Hindlimb muscle (tissue), 1 donor: ENCODE measurements at regions not wholly inside any gene's neighbourhood (a gene's known extent, or its start where the extent isn't known, plus 50 kb on each side); places are given as distances from the start of the nearest gene placed in this dataset.

Source experiments
- DNase-seq: peaks from one replicate; pipeline ENCODE4 v3.0.0-alpha.2; 2013

GRCh38 chr4:180966312-180966711, 1276.9 kb upstream of the TENM3 start:
- no peak for DNase-seq

GRCh38 chr4:180967936-180968335, 1275.3 kb upstream of the TENM3 start:
- DNase-seq = no peak

- no peak for DNase-seq
Observed at GRCh38 chr4:180973894-180974293, 1269.3 kb upstream of the TENM3 start.

GRCh38 chr4:180990931-180991330, 1252.3 kb upstream of the TENM3 start:
- DNase-seq = no peak

GRCh38 chr4:180993244-180993836, 1249.9 kb upstream of the TENM3 start:
- DNase-seq = no peak

GRCh38 chr4:180994722-180995121, 1248.5 kb upstream of the TENM3 start:
- DNase-seq = no peak

- DNase-seq = no peak
Observed at GRCh38 chr4:180999217-180999616, 1244.0 kb upstream of the TENM3 start.

DNA sequence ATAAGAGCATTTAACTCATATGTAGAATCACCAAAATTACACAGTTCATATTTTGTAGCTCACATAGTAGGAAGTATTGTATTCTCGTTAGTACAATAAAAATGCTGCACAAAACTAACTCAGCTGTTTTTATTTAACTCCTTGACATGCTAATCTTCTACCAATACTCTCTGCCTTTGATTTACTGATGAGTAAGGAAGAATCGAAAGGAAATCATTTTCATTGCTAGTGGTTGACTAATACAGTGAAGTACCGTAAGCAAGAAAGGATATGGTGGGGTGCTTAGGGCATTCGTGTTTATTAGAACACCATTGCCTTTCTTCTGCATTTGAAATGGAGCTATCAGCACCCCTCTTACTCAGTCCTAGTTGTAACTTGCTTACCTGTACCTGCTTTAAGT, 1239.1 kb upstream of the TENM3 start:
- DNase-seq = no peak

DNA sequence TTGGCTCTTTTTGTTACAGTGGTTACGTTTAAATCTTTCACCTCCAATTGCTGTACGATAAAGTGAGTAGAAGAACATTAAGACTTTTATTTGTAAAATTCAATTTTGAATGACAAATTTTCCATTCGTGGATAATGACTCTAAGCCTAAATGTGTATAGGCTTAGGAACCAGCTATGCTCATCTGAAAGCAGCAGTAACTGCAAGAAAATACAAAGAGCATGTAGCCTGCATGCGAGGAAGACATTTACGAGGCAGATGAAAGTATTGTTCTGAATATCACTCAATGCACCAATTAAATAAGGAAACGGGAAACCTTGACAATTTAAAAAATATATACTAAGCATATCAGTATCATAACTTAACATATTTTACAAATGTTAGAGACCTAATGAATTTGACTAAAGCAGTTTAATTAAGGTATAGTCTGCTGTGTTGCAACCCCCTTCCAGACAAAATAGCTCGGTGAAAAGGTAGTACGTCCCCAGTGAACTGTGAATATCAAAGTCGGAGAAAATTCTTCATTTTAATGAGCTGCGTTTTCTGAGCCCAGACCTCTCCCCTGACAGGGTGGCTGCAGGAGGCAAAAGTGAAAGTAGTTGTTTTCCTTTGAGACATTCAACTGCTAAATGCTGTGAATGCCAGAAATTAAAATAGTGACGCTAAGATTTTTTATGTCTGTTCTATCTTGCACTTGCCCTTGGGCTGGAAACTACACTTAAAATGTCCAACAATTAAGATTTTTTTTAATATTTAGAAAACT, 1236.5 kb upstream of the TENM3 start:
- no peak for DNase-seq

GRCh38 chr4:181007751-181008150, 1235.5 kb upstream of the TENM3 start:
- DNase-seq = no peak

DNA sequence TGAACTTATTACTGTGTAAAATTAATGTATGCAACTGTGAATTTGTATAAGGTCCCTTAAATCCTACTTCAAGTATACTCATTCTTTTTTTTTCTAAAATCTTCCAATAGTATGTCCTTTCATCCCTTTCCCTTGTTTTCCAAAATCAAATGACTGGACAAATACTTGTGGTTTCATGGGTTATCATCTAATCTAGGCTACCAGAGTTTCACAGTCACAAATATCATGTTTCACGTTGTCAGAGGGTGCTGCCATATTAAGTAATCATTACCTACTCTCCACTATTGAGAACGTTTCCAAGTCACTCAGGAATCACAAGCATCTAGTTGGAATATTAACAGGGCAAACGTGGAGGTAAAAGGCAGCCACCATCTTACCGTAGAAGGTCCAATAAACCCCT, 1235.0 kb upstream of the TENM3 start:
- DNase-seq = no peak

GRCh38 chr4:181013162-181013561, 1230.0 kb upstream of the TENM3 start:
- DNase-seq = no peak

GRCh38 chr4:181017038-181017437, 1226.2 kb upstream of the TENM3 start:
- DNase-seq = no peak

GRCh38 chr4:181018472-181018871, 1224.7 kb upstream of the TENM3 start:
- DNase-seq = no peak

DNA sequence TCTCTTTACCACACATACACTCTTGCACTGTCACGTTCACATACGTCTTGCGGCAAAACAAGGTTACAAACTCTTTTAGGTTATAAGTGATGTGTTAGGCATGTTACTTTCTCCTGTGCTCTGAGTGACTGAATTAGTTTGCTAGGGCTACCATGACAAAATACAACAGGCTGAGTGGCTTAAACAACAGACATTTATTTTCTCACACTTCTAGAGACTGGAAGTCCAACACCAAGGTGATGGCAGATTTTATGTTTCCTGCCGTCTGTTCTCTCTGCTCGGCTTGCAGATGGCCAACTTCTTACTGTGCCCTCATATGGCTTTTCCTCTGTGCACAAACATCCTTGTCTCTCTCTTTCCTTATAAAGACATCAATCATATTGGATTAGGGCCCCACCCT, 1224.3 kb upstream of the TENM3 start:
- DNase-seq = no peak

- no peak for DNase-seq
Observed at GRCh38 chr4:181020456-181020855, 1222.7 kb upstream of the TENM3 start.

DNA sequence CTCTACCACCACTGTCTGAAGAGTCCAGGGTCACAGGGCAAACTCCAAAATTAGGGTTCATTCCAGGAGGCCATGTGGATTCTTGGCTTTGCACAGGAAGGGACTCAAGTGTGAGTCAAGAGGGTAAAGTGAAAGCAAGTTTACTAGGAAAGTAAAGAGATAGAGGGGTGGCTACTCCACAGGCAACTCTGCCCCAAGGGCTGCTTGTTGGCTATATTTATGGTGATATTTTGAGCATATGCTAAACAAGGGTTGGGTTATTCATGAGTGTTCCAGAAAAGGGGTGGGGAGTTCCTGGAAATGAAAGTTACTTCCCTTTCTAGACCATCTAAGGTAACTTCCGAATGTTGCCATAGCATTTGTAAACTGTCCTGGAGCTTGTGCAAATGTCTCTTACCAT, 1222.0 kb upstream of the TENM3 start:
- no peak for DNase-seq

DNA sequence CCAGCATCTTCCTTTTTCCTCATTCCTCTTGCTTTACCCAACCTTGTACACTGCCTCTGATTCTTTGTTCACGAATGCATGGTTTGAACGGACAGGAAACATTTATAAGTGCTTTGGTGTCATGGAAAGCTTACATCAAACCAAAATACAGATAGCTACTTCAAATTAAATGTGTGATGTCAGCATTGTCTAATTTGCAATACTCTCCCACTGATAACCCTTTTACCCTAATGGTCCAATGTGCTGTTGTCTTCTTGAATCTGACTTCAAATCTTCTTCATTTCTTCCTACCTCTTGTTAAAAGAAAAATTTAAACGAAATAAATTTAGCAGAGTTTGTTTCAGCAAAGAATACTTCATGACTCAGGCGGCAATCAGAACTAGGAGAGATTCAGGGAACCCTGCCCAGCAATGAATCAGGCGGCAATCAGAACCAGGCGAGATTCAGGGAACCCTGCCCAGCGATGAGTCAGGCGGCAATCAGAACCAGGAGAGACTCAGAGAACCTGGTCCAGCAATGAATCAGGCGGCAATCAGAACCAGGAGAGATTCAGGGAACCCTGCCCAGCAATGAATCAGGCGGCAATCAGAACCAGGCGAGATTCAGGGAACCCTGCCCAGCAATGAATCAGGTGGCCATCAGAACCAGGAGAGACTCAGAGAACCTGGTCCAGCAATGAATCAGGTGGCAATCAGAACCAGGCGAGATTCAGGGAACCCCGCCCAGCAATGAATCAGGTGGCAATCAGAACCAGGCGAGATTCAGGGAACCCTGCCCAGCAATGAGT, 1212.9 kb upstream of the TENM3 start:
- DNase-seq = peak; percentile 19

- DNase-seq = no peak
Observed at GRCh38 chr4:181030961-181031360, 1212.2 kb upstream of the TENM3 start.

DNA sequence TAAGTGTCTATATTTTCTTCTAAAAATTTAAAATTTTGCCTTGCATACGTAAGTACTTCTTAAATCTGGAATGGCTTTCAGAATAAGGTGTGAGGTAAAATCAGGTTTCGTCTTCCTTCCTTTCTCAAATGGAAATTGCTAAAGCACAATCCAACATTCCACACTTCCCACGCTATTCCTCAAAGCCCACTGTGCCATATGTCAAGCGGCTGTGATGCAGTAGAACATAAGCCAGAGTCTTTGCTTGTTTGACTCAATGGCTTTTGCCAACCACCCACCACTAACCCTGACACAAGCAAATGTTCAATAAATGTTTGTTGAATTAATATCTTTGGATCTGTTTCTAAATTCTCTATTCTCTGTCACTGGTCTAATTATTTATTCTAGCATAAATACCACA, 1199.7 kb upstream of the TENM3 start:
- no peak for DNase-seq

DNA sequence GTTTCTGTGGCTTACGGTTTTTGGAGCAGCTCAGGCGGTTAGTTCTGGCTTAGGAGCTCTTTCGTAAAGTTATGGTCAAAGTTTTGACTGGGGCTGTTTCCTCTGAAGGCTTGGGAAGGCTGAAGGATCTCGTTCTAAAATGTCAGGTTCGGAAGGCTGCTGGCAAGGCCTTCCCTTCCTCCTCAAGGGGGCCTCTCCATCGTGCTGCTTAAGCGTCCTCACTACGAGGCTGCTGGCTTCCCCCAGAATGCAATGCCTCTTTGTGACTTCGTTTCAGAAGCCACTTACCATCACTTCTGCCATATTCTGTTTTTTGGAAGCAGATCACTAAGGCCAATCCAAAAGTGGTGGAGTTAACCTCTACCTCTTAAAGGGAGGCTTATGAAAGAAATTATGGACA, 1196.4 kb upstream of the TENM3 start:
- DNase-seq = no peak

DNA sequence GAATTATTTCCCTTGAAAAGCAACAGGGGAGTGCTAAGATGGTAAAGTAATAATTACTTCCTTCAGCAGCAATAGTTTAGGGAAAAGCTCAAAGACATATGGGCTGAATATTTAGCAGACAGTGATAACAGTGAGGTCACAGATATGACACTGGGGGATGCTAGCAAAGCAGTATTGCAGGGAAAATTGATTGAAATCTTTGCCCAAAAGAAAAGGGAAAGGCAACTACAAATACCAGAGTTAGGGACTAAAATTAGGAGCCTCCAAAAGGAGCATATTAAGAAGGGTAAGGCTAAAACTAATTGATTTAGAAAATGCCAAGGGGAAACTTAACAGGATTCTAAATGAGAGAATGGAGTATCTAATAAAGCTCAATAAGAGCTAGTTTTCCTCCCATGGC, 1191.3 kb upstream of the TENM3 start:
- no peak for DNase-seq

DNA sequence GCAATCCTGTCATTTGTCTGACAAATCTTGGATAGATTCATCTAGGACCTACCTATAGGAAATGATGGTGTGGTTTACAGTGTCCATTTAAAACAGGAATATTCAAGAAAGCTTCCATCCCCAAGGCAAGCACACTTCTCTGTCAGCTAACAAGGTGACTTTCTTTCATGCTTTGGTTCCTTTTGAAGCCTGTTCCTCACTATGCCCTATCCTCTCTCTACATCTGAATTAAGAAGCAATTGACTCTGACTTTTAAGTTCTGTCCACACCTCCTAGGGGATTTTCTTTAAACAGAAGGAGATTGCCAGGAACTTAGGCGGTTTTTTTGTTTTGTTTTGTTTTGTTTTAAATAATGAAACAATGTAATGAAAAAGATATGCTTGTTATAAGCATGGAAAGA, 1181.4 kb upstream of the TENM3 start:
- DNase-seq = no peak

GRCh38 chr4:181063212-181063611, 1180.0 kb upstream of the TENM3 start:
- DNase-seq = no peak
